GM23338 (cell line): ENCODE measurements at regions not wholly inside any gene's neighbourhood (a gene's known extent, or its start where the extent isn't known, plus 50 kb on each side); places are given as distances from the start of the nearest gene placed in this dataset.

Source experiments
- ATAC-seq: fragments of 200-7000 bp; cut with Tn5 transposase; 3 replicates; pipeline ENCODE4 v1.9.1; 2020
- DNase-seq: peaks from one replicate; pipeline ENCODE4 v3.0.0-alpha.2; 2015; ENCODE audit warnings: low spot score
- H2AFZ ChIP-seq: fragments of 200-600 bp; sonication (generic); 2 replicates; pipeline ENCODE4 v1.8.0; 2016; ENCODE audit warnings: antibody characterized with exemption, mild to moderate bottlenecking, moderate library complexity
- H3F3A ChIP-seq: fragments of 200-600 bp; sonication (generic); replicated peaks from 2 replicates; pipeline ENCODE4 v1.8.0; 2017; ENCODE audit warnings: antibody characterized with exemption, mixed run types, low read depth
- H3K27ac ChIP-seq: fragments of 200-600 bp; sonication (generic); 2 replicates; pipeline ENCODE4 v1.6.1; 2016; ENCODE audit warnings: low read depth
- H3K27me3 ChIP-seq: fragments of 200-600 bp; sonication (generic); 2 replicates; pipeline ENCODE4 v1.8.0; 2016; ENCODE audit warnings: mild to moderate bottlenecking, mixed run types, moderate library complexity; ENCODE audit not compliant: insufficient read depth
- H3K36me3 ChIP-seq: fragments of 200-600 bp; sonication (generic); 2 replicates; pipeline ENCODE4 v1.8.0; 2016; ENCODE audit warnings: mild to moderate bottlenecking; ENCODE audit not compliant: insufficient read depth
- H3K4me1 ChIP-seq: fragments of 200-600 bp; sonication (generic); 2 replicates; pipeline ENCODE4 v1.8.0; 2016; ENCODE audit warnings: mild to moderate bottlenecking, moderate library complexity; ENCODE audit not compliant: insufficient read depth
- H3K4me2 ChIP-seq: fragments of 200-600 bp; sonication (generic); 2 replicates; pipeline ENCODE4 v1.7.1; 2017; ENCODE audit warnings: mixed run types
- H3K4me3 ChIP-seq: fragments of 200-600 bp; sonication (generic); 2 replicates; pipeline ENCODE4 v1.6.1; 2016; ENCODE audit warnings: mixed run types
- H3K79me2 ChIP-seq: fragments of 200-600 bp; sonication (generic); replicated peaks from 2 replicates; pipeline ENCODE4 v1.8.0; 2017; ENCODE audit warnings: mild to moderate bottlenecking; ENCODE audit not compliant: insufficient read depth
- H3K9me2 ChIP-seq: fragments of 200-600 bp; sonication (generic); 2 replicates; pipeline ENCODE4 v1.8.0; 2017; ENCODE audit not compliant: insufficient read depth
- H4K20me1 ChIP-seq: fragments of 200-600 bp; sonication (generic); replicated peaks from 2 replicates; pipeline ENCODE4 v1.8.0; 2017; ENCODE audit warnings: mild to moderate bottlenecking; ENCODE audit not compliant: insufficient read depth
- H3K27ac Mint-ChIP-seq: 2 replicates; pipeline ENCODE4 v1.8.0; 2020; ENCODE audit warnings: inconsistent platforms, mild to moderate bottlenecking, moderate library complexity, mixed read lengths
- H3K27me3 Mint-ChIP-seq: 3 replicates; pipeline ENCODE4 v1.8.0; 2022; ENCODE audit warnings: low read depth, mild to moderate bottlenecking, moderate library complexity, mixed read lengths, inconsistent platforms; ENCODE audit not compliant: insufficient read depth, poor library complexity
- H3K36me3 Mint-ChIP-seq: 3 replicates; pipeline ENCODE4 v1.8.0; 2021; ENCODE audit warnings: low read depth, mild to moderate bottlenecking, inconsistent platforms, moderate library complexity, mixed read lengths
- H3K4me1 Mint-ChIP-seq: 3 replicates; pipeline ENCODE4 v1.8.0; 2020; ENCODE audit warnings: mild to moderate bottlenecking, inconsistent platforms, mixed read lengths
- H3K4me3 Mint-ChIP-seq: 3 replicates; pipeline ENCODE4 v1.8.0; 2021; ENCODE audit warnings: moderate library complexity, mild to moderate bottlenecking, inconsistent platforms, mixed read lengths
- H3K9me3 Mint-ChIP-seq: 3 replicates; pipeline ENCODE4 v1.8.0; 2020; ENCODE audit warnings: moderate library complexity, mild to moderate bottlenecking, inconsistent platforms, mixed read lengths
- CREB1 ChIP-seq: fragments of 250-450 bp; sonication (Bioruptor Pico); IDR thresholded peaks from 2 replicates; pipeline ENCODE4 v1.5.0; 2020; ENCODE audit warnings: low read depth, mild to moderate bottlenecking, moderate library complexity
- POLR2AphosphoS5 ChIP-seq: IDR thresholded peaks from 2 replicates; pipeline ENCODE4 v1.6.1; 2016; ENCODE audit warnings: antibody characterized with exemption, low read depth
- STAT1 ChIP-seq: IDR thresholded peaks from one replicate; pipeline ENCODE4 v1.6.1; 2016; ENCODE audit warnings: antibody characterized with exemption; ENCODE audit not compliant: unreplicated experiment
- ZNF331 ChIP-seq: fragments of 250-450 bp; sonication (Bioruptor Pico); IDR thresholded peaks from 2 replicates; pipeline ENCODE4 v1.5.0; 2020; ENCODE audit warnings: low read depth, mild to moderate bottlenecking, moderate library complexity
- TF ChIP-seq, protein P1 (sequence below): IDR thresholded peaks from 2 replicates; pipeline ENCODE4 v1.6.1; 2016; ENCODE audit warnings: antibody characterized with exemption
- TF ChIP-seq, protein P2 (sequence below): fragments of 250-450 bp; sonication (Bioruptor Pico); IDR thresholded peaks from 2 replicates; pipeline ENCODE4 v1.5.0; 2020; ENCODE audit warnings: mild to moderate bottlenecking, moderate library complexity

DNA sequence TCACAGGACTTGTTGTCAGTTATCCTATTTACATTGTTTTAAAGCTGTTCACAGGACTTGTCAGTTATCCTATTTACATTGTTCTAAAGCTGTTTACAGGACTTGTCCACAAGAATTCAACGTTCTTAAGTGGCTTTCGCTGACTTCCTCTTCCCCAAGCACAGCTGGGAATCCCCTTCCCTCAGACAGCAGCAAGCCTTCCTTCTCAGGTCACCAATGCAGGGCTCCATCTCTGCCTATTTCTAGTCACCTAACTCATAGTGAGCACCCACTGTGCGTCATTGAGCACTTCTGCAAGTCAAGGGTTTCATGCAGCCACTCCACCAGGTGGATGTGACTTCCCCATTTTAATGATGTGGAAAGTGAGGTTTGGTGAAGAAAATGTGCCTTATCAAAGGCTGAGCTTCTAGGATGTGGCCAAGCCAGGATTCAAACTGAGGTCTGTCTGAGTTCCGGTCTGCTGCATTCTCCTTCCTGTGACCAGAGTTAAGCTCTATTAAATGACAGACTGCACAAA lies 109.8 kb upstream of the ZNF462 start:
- no peaks in the 10 kb centered on the region for H4K20me1 ChIP-seq
- Mint-ChIP-seq H3K27ac (no peak overlapping the region; the same call in 1 of the 2 replicates), H3K9me3 (no peaks in the 10 kb centered on the region; the same call in 2 of the 3 replicates), H3K4me1 (peaks cover 28% of the 10 kb centered on the region), H3K27me3 (peaks cover 5% of the 10 kb centered on the region), H3K36me3 (no peaks in the 10 kb centered on the region), H3K4me3 (no peak overlapping the region)
- DNase-seq, result no peak
- no peaks in the 10 kb centered on the region for H3F3A ChIP-seq
- no peak overlapping the region for H3K4me3 ChIP-seq
- H3K4me2 ChIP-seq, result no peak overlapping the region
- H3K4me1 ChIP-seq, result peaks cover 17% of the 10 kb centered on the region
- no peaks in the 10 kb centered on the region for H3K79me2 ChIP-seq
- ATAC-seq, result no peak
- H3K27ac ChIP-seq, result no peak overlapping the region
- TF ChIP-seq, protein P1, sequence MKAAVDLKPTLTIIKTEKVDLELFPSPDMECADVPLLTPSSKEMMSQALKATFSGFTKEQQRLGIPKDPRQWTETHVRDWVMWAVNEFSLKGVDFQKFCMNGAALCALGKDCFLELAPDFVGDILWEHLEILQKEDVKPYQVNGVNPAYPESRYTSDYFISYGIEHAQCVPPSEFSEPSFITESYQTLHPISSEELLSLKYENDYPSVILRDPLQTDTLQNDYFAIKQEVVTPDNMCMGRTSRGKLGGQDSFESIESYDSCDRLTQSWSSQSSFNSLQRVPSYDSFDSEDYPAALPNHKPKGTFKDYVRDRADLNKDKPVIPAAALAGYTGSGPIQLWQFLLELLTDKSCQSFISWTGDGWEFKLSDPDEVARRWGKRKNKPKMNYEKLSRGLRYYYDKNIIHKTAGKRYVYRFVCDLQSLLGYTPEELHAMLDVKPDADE, result no peak
- TF ChIP-seq ZNF331 (CRISPR knock-in tag), result no peak
- no peak for TF ChIP-seq POLR2AphosphoS5
- no peak for TF ChIP-seq STAT1
- TF ChIP-seq CREB1, result no peak
- TF ChIP-seq, protein P2, sequence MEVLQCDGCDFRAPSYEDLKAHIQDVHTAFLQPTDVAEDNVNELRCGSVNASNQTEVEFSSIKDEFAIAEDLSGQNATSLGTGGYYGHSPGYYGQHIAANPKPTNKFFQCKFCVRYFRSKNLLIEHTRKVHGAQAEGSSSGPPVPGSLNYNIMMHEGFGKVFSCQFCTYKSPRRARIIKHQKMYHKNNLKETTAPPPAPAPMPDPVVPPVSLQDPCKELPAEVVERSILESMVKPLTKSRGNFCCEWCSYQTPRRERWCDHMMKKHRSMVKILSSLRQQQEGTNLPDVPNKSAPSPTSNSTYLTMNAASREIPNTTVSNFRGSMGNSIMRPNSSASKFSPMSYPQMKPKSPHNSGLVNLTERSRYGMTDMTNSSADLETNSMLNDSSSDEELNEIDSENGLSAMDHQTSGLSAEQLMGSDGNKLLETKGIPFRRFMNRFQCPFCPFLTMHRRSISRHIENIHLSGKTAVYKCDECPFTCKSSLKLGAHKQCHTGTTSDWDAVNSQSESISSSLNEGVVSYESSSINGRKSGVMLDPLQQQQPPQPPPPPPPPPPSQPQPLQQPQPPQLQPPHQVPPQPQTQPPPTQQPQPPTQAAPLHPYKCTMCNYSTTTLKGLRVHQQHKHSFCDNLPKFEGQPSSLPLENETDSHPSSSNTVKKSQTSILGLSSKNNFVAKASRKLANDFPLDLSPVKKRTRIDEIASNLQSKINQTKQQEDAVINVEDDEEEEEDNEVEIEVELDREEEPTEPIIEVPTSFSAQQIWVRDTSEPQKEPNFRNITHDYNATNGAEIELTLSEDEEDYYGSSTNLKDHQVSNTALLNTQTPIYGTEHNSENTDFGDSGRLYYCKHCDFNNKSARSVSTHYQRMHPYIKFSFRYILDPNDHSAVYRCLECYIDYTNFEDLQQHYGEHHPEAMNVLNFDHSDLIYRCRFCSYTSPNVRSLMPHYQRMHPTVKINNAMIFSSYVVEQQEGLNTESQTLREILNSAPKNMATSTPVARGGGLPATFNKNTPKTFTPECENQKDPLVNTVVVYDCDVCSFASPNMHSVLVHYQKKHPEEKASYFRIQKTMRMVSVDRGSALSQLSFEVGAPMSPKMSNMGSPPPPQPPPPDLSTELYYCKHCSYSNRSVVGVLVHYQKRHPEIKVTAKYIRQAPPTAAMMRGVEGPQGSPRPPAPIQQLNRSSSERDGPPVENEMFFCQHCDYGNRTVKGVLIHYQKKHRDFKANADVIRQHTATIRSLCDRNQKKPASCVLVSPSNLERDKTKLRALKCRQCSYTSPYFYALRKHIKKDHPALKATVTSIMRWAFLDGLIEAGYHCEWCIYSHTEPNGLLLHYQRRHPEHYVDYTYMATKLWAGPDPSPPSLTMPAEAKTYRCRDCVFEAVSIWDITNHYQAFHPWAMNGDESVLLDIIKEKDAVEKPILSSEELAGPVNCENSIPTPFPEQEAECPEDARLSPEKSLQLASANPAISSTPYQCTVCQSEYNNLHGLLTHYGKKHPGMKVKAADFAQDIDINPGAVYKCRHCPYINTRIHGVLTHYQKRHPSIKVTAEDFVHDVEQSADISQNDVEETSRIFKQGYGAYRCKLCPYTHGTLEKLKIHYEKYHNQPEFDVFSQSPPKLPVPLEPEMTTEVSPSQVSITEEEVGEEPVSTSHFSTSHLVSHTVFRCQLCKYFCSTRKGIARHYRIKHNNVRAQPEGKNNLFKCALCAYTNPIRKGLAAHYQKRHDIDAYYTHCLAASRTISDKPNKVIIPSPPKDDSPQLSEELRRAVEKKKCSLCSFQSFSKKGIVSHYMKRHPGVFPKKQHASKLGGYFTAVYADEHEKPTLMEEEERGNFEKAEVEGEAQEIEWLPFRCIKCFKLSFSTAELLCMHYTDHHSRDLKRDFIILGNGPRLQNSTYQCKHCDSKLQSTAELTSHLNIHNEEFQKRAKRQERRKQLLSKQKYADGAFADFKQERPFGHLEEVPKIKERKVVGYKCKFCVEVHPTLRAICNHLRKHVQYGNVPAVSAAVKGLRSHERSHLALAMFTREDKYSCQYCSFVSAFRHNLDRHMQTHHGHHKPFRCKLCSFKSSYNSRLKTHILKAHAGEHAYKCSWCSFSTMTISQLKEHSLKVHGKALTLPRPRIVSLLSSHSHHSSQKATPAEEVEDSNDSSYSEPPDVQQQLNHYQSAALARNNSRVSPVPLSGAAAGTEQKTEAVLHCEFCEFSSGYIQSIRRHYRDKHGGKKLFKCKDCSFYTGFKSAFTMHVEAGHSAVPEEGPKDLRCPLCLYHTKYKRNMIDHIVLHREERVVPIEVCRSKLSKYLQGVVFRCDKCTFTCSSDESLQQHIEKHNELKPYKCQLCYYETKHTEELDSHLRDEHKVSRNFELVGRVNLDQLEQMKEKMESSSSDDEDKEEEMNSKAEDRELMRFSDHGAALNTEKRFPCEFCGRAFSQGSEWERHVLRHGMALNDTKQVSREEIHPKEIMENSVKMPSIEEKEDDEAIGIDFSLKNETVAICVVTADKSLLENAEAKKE, result no peak
- H3K27me3 ChIP-seq, result no peaks in the 10 kb centered on the region
- no peaks in the 10 kb centered on the region; the same call in 1 of the 2 replicates for H3K9me2 ChIP-seq
- H2AFZ ChIP-seq, result peak overlapping the region; percentile 66; the same call in 1 of the 2 replicates
- H3K36me3 ChIP-seq, result no peaks in the 10 kb centered on the region
